H1 (cell line): ENCODE measurements at regions not wholly inside any gene's neighbourhood (a gene's known extent, or its start where the extent isn't known, plus 50 kb on each side); places are given as distances from the start of the nearest gene placed in this dataset.

Experiments
- CTCF ChIA-PET: fragments of 300-600 bp; sonication (Branson Sonifier 250); formaldehyde crosslinking; loops from one replicate; lab custom pipeline; 2021; ENCODE audit not compliant: partially characterized antibody; lab: Charles Lee
- POLR2A ChIA-PET: fragments of 300-600 bp; sonication (Branson Sonifier 250); formaldehyde crosslinking; loops from one replicate; lab custom pipeline; 2021; ENCODE audit warnings: inconsistent platforms; ENCODE audit not compliant: partially characterized antibody; lab: Charles Lee
- DNase-seq, 2 experiments: peaks; one replicate each; pipeline versions ENCODE4 v3.0.0 to v3.0.0-alpha.2; 2010 to 2022; ENCODE audit warnings: low spot score in 2 of 2, low read depth in 1 of 2, mixed read lengths in 1 of 2
- FAIRE-seq: peaks from 2 replicates; lab custom pipeline; 2011; peaks lifted over from hg19 to GRCh38; lab: Jason Lieb, UNC
- H2AFZ ChIP-seq: 2 replicates; pipeline ENCODE4 v1.8.1; 2012; ENCODE audit warnings: low read length, inconsistent platforms
- H2AK5ac ChIP-seq: 2 replicates; pipeline ENCODE4 v1.6.1; 2013; ENCODE audit warnings: low read depth, low read length
- H2BK120ac ChIP-seq: replicated peaks from 2 replicates; pipeline ENCODE3; 2013; ENCODE audit warnings: low read depth, low read length, inconsistent platforms
- H2BK12ac ChIP-seq: 2 replicates; pipeline ENCODE4 v1.6.1; 2013; ENCODE audit warnings: low read depth, low read length
- H2BK15ac ChIP-seq: 2 replicates; pipeline ENCODE4 v1.6.1; 2013; ENCODE audit warnings: low read length
- H2BK20ac ChIP-seq: 2 replicates; pipeline ENCODE4 v1.6.1; 2013; ENCODE audit warnings: low read length
- H2BK5ac ChIP-seq: 2 replicates; pipeline ENCODE4 v1.6.1; 2013; ENCODE audit warnings: low read depth, low read length
- H3K14ac ChIP-seq: 2 replicates; pipeline ENCODE4 v1.6.1; 2013; ENCODE audit warnings: inconsistent platforms; ENCODE audit not compliant: insufficient read length
- H3K18ac ChIP-seq: 2 replicates; pipeline ENCODE4 v1.6.1; 2013; ENCODE audit warnings: low read length; ENCODE audit errors: extremely low read depth
- H3K23ac ChIP-seq: 2 replicates; pipeline ENCODE4 v1.6.1; 2013; ENCODE audit warnings: inconsistent platforms; ENCODE audit not compliant: insufficient read length
- H3K23me2 ChIP-seq: 2 replicates; pipeline ENCODE4 v1.6.1; 2013; ENCODE audit warnings: low read depth, low read length
- H3K27ac ChIP-seq: 2 replicates; pipeline ENCODE4 v1.6.1; 2011; ENCODE audit warnings: low read depth, low read length, inconsistent platforms
- H3K27me3 ChIP-seq, 4 experiments: replicated peaks in 1 of 4; 1 replicate in 1 of 4; 2 replicates in 3 of 4; pipeline versions ENCODE4 v1.6.1 to v1.8.1; 2011 to 2013; ENCODE audit warnings: low read length in 3 of 4, mild to moderate bottlenecking in 3 of 4, inconsistent platforms in 2 of 4, mixed read lengths in 2 of 4, moderate library complexity in 1 of 4; ENCODE audit not compliant: control insufficient read depth in 3 of 4, insufficient read depth in 3 of 4; ENCODE audit errors: extremely low read depth in 1 of 4
- H3K36me3 ChIP-seq, 4 experiments: 2 replicates each; pipeline versions ENCODE4 v1.6.1 to v1.8.1; 2011 to 2013; ENCODE audit warnings: mild to moderate bottlenecking in 4 of 4, low read length in 3 of 4, moderate library complexity in 2 of 4, control low read depth in 1 of 4, inconsistent platforms in 1 of 4; ENCODE audit not compliant: insufficient read depth in 4 of 4, control insufficient read depth in 2 of 4
- H3K4ac ChIP-seq: replicated peaks from 2 replicates; pipeline ENCODE3; 2013; ENCODE audit warnings: low read length, low read depth, mixed read lengths, inconsistent platforms; ENCODE audit not compliant: insufficient read length
- H3K4me1 ChIP-seq, 4 experiments: replicated peaks in 1 of 4; 1 replicate in 1 of 4; 2 replicates in 3 of 4; pipeline versions ENCODE4 v1.6.1 to v1.8.1; 2011 to 2013; ENCODE audit warnings: low read length in 3 of 4, inconsistent platforms in 2 of 4, mixed read lengths in 1 of 4; ENCODE audit not compliant: insufficient read depth in 4 of 4, control insufficient read depth in 3 of 4
- H3K4me2 ChIP-seq, 2 experiments: 2 replicates each; pipeline versions ENCODE4 v1.6.1 to v1.8.1; 2011 to 2013; ENCODE audit warnings: low read depth in 2 of 2, low read length in 2 of 2, control low read depth in 1 of 2, inconsistent platforms in 1 of 2, mild to moderate bottlenecking in 1 of 2; ENCODE audit not compliant: insufficient read depth in 1 of 2
- H3K4me3 ChIP-seq, 4 experiments: fragments of 200-600, 300-600 bp in 1 of 4; sonication (generic), shearing (Covaris generic), sonication (Bioruptor Twin) in 1 of 4; 2 replicates each; pipeline versions ENCODE4 v1.5.1 to v1.8.1; 2011 to 2016; ENCODE audit warnings: low read length in 4 of 4, low read depth in 3 of 4, control low read depth in 2 of 4, inconsistent platforms in 2 of 4, mild to moderate bottlenecking in 2 of 4, mixed read lengths in 1 of 4, moderate library complexity in 1 of 4; ENCODE audit not compliant: insufficient read depth in 2 of 4; ENCODE audit errors: extremely low read depth in 1 of 4
- H3K56ac ChIP-seq: replicated peaks from 2 replicates; pipeline ENCODE3; 2013; ENCODE audit warnings: low read depth, mild to moderate bottlenecking, mixed read lengths, low read length, inconsistent platforms; ENCODE audit not compliant: insufficient read length
- H3K79me1 ChIP-seq: 2 replicates; pipeline ENCODE4 v1.6.1; 2013; ENCODE audit warnings: low read depth, low read length, control low read depth
- H3K79me2 ChIP-seq, 2 experiments: 2 replicates each; pipeline versions ENCODE4 v1.6.1 to v1.8.1; 2012 to 2013; ENCODE audit warnings: low read length in 2 of 2, mild to moderate bottlenecking in 2 of 2, inconsistent platforms in 1 of 2; ENCODE audit not compliant: insufficient read depth in 2 of 2, control insufficient read depth in 1 of 2
- H3K9ac ChIP-seq, 4 experiments: replicated peaks in 1 of 4; 1 replicate in 1 of 4; 2 replicates in 3 of 4; pipeline versions ENCODE4 v1.6.1 to v1.8.1; 2011 to 2013; ENCODE audit warnings: low read depth in 3 of 4, low read length in 3 of 4, control low read depth in 2 of 4, mild to moderate bottlenecking in 2 of 4, moderate library complexity in 2 of 4, inconsistent platforms in 1 of 4; ENCODE audit errors: extremely low read depth in 1 of 4
- H3K9me3 ChIP-seq, 2 experiments: 2 replicates each; pipeline versions ENCODE4 v1.6.1 to v1.8.1; 2012 to 2013; ENCODE audit warnings: mild to moderate bottlenecking in 2 of 2, moderate library complexity in 2 of 2, control low read depth in 1 of 2, inconsistent platforms in 1 of 2, low read depth in 1 of 2, low read length in 1 of 2, mixed read lengths in 1 of 2; ENCODE audit not compliant: insufficient read depth in 2 of 2
- H4K20me1 ChIP-seq, 2 experiments: replicated peaks in 1 of 2; 2 replicates each; pipeline versions ENCODE3 to v1.8.1; 2011 to 2013; ENCODE audit warnings: inconsistent platforms in 2 of 2, low read length in 2 of 2, mild to moderate bottlenecking in 1 of 2; ENCODE audit not compliant: insufficient read depth in 2 of 2, control insufficient read depth in 1 of 2
- H4K5ac ChIP-seq: 2 replicates; pipeline ENCODE4 v1.6.1; 2013; ENCODE audit warnings: low read length, low read depth, mixed read lengths, inconsistent platforms; ENCODE audit not compliant: insufficient read length
- H4K8ac ChIP-seq: 2 replicates; pipeline ENCODE4 v1.8.0; 2013; ENCODE audit warnings: mild to moderate bottlenecking, moderate library complexity, low read length, inconsistent platforms; ENCODE audit not compliant: insufficient read depth; ENCODE audit errors: extremely low read depth
- H4K91ac ChIP-seq: replicated peaks from 2 replicates; pipeline ENCODE3; 2013; ENCODE audit warnings: low read length, mixed read lengths, inconsistent platforms; ENCODE audit not compliant: insufficient read length
- ASH2L ChIP-seq: fragments of 200-600, 300-600 bp; sonication (generic); IDR thresholded peaks from one replicate; pipeline ENCODE4 v1.7.1; 2017; ENCODE audit warnings: low read length
- CTBP2 ChIP-seq: IDR thresholded peaks from 2 replicates; pipeline ENCODE4 v1.7.0; 2011; ENCODE audit warnings: borderline replicate concordance, mild to moderate bottlenecking, moderate library complexity, mixed read lengths, low read length; ENCODE audit not compliant: insufficient read depth, insufficient read length
- E2F6 ChIP-seq: IDR thresholded peaks from 2 replicates; pipeline ENCODE4 v1.6.1; 2012; ENCODE audit warnings: inconsistent platforms
- EP300 ChIP-seq, 2 experiments: IDR thresholded peaks; 1 replicate in 1 of 2; 2 replicates in 1 of 2; pipeline ENCODE4 v1.6.1; 2011 to 2012; ENCODE audit warnings: low read depth in 2 of 2, low read length in 2 of 2, mild to moderate bottlenecking in 2 of 2, borderline replicate concordance in 1 of 2, inconsistent platforms in 1 of 2, moderate library complexity in 1 of 2
- EZH2 ChIP-seq: fragments of 200-600 bp; sonication (generic); IDR thresholded peaks from 2 replicates; pipeline ENCODE4 v1.7.1; 2012; ENCODE audit warnings: low read depth, mild to moderate bottlenecking, moderate library complexity, low read length, inconsistent platforms; ENCODE audit not compliant: severe bottlenecking
- KDM1A ChIP-seq: fragments of 200-600, 300-600 bp; sonication (generic); IDR thresholded peaks from 2 replicates; pipeline ENCODE4 v1.7.1; 2016; ENCODE audit warnings: mild to moderate bottlenecking, low read length, borderline replicate concordance
- MAX ChIP-seq: IDR thresholded peaks from 2 replicates; pipeline ENCODE4 v1.6.1; 2012; ENCODE audit warnings: inconsistent platforms
- NRF1 ChIP-seq: IDR thresholded peaks from 2 replicates; pipeline ENCODE4 v1.6.1; 2011; ENCODE audit warnings: mild to moderate bottlenecking, low read depth, low read length, improper control_type of control experiment
- POU5F1 ChIP-seq: IDR thresholded peaks from 2 replicates; pipeline ENCODE4 v1.6.1; 2011; ENCODE audit warnings: low read depth, mild to moderate bottlenecking, low read length, moderate library complexity
- RBBP5 ChIP-seq: IDR thresholded peaks from 2 replicates; pipeline ENCODE4 v1.7.1; 2012; ENCODE audit warnings: low read depth, mild to moderate bottlenecking, inconsistent platforms, low read length, moderate library complexity, borderline replicate concordance
- RXRA ChIP-seq: IDR thresholded peaks from 2 replicates; pipeline ENCODE4 v1.6.1; 2011; ENCODE audit warnings: low read depth, mild to moderate bottlenecking, low read length, moderate library complexity; ENCODE audit not compliant: insufficient read depth
- SAP30 ChIP-seq: fragments of 300-600 bp; sonication (generic); IDR thresholded peaks from 2 replicates; pipeline ENCODE4 v1.7.1; 2012; ENCODE audit warnings: low read length, moderate library complexity, mild to moderate bottlenecking, inconsistent platforms; ENCODE audit not compliant: insufficient read depth, insufficient replicate concordance
- TAF1 ChIP-seq: IDR thresholded peaks from 2 replicates; pipeline ENCODE4 v1.6.1; 2011; ENCODE audit warnings: mild to moderate bottlenecking, low read depth, low read length
- TCF12 ChIP-seq: IDR thresholded peaks from 2 replicates; pipeline ENCODE4 v1.6.1; 2011; ENCODE audit warnings: low read depth, mild to moderate bottlenecking, low read length
- WGBS, 2 experiments: shearing (Covaris generic) in 1 of 2; methylation state at CpG; one replicate each; pipeline versions ENCODE4 v1.1.6 to v1.1.7; 2013 to 2015; ENCODE audit warnings: low lambda C conversion rate in 2 of 2, mixed read lengths in 2 of 2, inconsistent platforms in 1 of 2, low coverage in 1 of 2, missing lambda C conversion rate in 1 of 2; ENCODE audit not compliant: insufficient replicate concordance in 2 of 2, insufficient coverage in 1 of 2, insufficient read length in 1 of 2; ENCODE audit errors: extremely low coverage in 1 of 2, missing lambda C conversion rate in 1 of 2; 5-methylcytosine and 5-hydroxymethylcytosine counted together

- Histone ChIP-seq H4K20me1 (no peaks in the 10 kb centered on the region), H3K79me2 (no peaks in the 10 kb centered on the region), H2BK20ac (no peak overlapping the region), H3K9me3 (no peaks in the 10 kb centered on the region), H3K4ac (no peak overlapping the region), H4K8ac (no peak overlapping the region), H2BK15ac (no peak overlapping the region), H3K18ac (no peak overlapping the region), H3K9ac (no peak overlapping the region), H2AFZ (no peak overlapping the region), H3K79me1 (no peaks in the 10 kb centered on the region), H4K91ac (no peak overlapping the region), H3K36me3 (no peaks in the 10 kb centered on the region), H3K4me3 (no peak overlapping the region), H4K5ac (no peak overlapping the region), H2AK5ac (no peak overlapping the region), H3K23ac (no peak overlapping the region), H3K14ac (no peak overlapping the region), H3K4me1 (peaks cover 5 to 19% (median 10%) of the 10 kb centered on the region in 4 experiments; a peak in 5 of 7 replicates), H3K56ac (no peak overlapping the region), H3K4me2 (no peak overlapping the region), H3K27me3 (no peaks in the 10 kb centered on the region), H2BK120ac (no peak overlapping the region), H2BK12ac (no peak overlapping the region), H2BK5ac (no peak overlapping the region), H3K27ac (no peak overlapping the region), H3K23me2 (no peaks in the 10 kb centered on the region)
- ChIA-PET POLR2A (no interaction called here), CTCF (no interaction called here)
- FAIRE-seq (no peak), DNase-seq (no peak)
- WGBS, 2 experiments = 94% methylated on average over 10 of the region's 10 CpGs; no CpG with 5 or more reads in 1 of the 2 experiments
- TF ChIP-seq EP300 (IDR thresholded peaks at IDR 0.05; ENCODE audit: borderline replicate concordance in 1 of 2, low read depth in 2 of 2, low read length in 2 of 2) (no peak), RXRA (no peak), E2F6 (no peak), POU5F1 (no peak), RBBP5 (no peak), TAF1 (no peak), MAX (no peak), SAP30 (no peak), TCF12 (no peak), KDM1A (no peak), EZH2 (no peak), CTBP2 (no peak), NRF1 (no peak), ASH2L (no peak)
Observed at GRCh38 chr7:132690174-132690573, 113.9 kb upstream of the PLXNA4 start.
